ENCODE measurements at regions not wholly inside any gene's neighbourhood (a gene's known extent, or its start where the extent isn't known, plus 50 kb on each side); places are given as distances from the start of the nearest gene placed in this dataset.

- no peak for TF ChIP-seq CEBPB (IDR thresholded peaks at IDR 0.05)
- TF ChIP-seq MAX (IDR thresholded peaks at IDR 0.05): no peak
- no peak for TF ChIP-seq EP300 (IDR thresholded peaks at IDR 0.05; ENCODE audit: borderline replicate concordance)
- TF ChIP-seq TAF1 (IDR thresholded peaks at IDR 0.05; ENCODE audit: low read depth): no peak
- TF ChIP-seq EGR1 (IDR thresholded peaks at IDR 0.05): no peak
- no peak for TF ChIP-seq TCF12 (IDR thresholded peaks at IDR 0.05; ENCODE audit: low read depth)
- no peak for TF ChIP-seq ZBTB7A (IDR thresholded peaks at IDR 0.05; ENCODE audit: low read depth)
- TF ChIP-seq CREB1 (IDR thresholded peaks at IDR 0.05; ENCODE audit: low read depth): no peak
Measured at GRCh38 chr2:49296107-49296867, 142.0 kb upstream of the FSHR start.
